ENCODE measurements at regions not wholly inside any gene's neighbourhood (a gene's known extent, or its start where the extent isn't known, plus 50 kb on each side); places are given as distances from the start of the nearest gene placed in this dataset.

GRCh38 chr9:80538976-80539375, 967.2 kb downstream of the TLE4 start:
- Histone ChIP-seq H3K79me2 (ENCODE audit: control insufficient read depth, insufficient read depth, low read length) (no peaks in the 10 kb centered on the region), H3K4me1 (ENCODE audit: control insufficient read depth, insufficient read depth, low read length) (no peaks in the 10 kb centered on the region), H3K27ac (ENCODE audit: control insufficient read depth, insufficient read depth) (no peak overlapping the region), H3K27me3 (replicated peaks in 1 of 2; ENCODE audit: control insufficient read depth in 2 of 2, insufficient read depth in 2 of 2, low read length in 1 of 2) (no peaks in the 10 kb centered on the region), H3K9ac (ENCODE audit: control insufficient read depth, insufficient read depth, low read length) (no peak overlapping the region), H3K4me2 (ENCODE audit: control insufficient read depth, insufficient read depth) (no peak overlapping the region), H3K9me3 (replicated peaks; ENCODE audit: control insufficient read depth, insufficient read depth, low read length) (no peaks in the 10 kb centered on the region), H2AFZ (ENCODE audit: control insufficient read depth, low read depth, low read length) (no peak overlapping the region), H4K20me1 (ENCODE audit: control insufficient read depth, insufficient read depth) (no peaks in the 10 kb centered on the region), H3K36me3 (ENCODE audit: control insufficient read depth in 2 of 2, insufficient read depth in 2 of 2, low read length in 1 of 2) (no peaks in the 10 kb centered on the region), H3K4me3 (no peak overlapping the region)
- BruUV-seq (replicated peaks): no TSS peak
- in situ Hi-C loops (cut with MboI) (no loop called here), intact Hi-C loops (cut with micrococcal nuclease; ENCODE audit: unreplicated experiment) (no loop called here)
- 0% methylated on average over 1 of the region's 1 CpG for WGBS (ENCODE audit: insufficient coverage, insufficient replicate concordance, low lambda C conversion rate, missing lambda C conversion rate)
- ChIA-PET CTCF (no interaction called here), RAD21 (ENCODE audit: unreplicated experiment) (no interaction called here), POLR2A (no interaction called here), SMC1A (ENCODE audit: uncharacterized antibody, unreplicated experiment) (no interaction called here)
- no peak for DNase-seq (ENCODE audit: low read depth, low spot score)
- no peak for ATAC-seq
- no peak for TF ChIP-seq NRF1 (conservative IDR thresholded peaks at IDR 0.05; ENCODE audit: low read depth, low read length)
- TF ChIP-seq BACH1 (IDR thresholded peaks at IDR 0.05; ENCODE audit: borderline replicate concordance): no peak
- TF ChIP-seq EP300 (IDR thresholded peaks at IDR 0.05; ENCODE audit: borderline replicate concordance in 1 of 2, control insufficient read depth in 1 of 2, low read depth in 2 of 2, low read length in 2 of 2): no peak
- TF ChIP-seq NFYA (IDR thresholded peaks at IDR 0.05; ENCODE audit: borderline replicate concordance, low read depth, low read length): no peak
- no peak for FAIRE-seq

- CTCF ChIA-PET: no interaction called here
- no peaks in the 10 kb centered on the region for H3K27me3 ChIP-seq (replicated peaks in 1 of 2; ENCODE audit: control insufficient read depth in 2 of 2, insufficient read depth in 2 of 2, low read length in 1 of 2)
- H3K4me2 ChIP-seq (ENCODE audit: control insufficient read depth, insufficient read depth): no peak overlapping the region
- no peaks in the 10 kb centered on the region for H3K79me2 ChIP-seq (ENCODE audit: control insufficient read depth, insufficient read depth, low read length)
- no peaks in the 10 kb centered on the region; the same call in 2 of the 3 replicates for H3K9me3 ChIP-seq (replicated peaks; ENCODE audit: control insufficient read depth, insufficient read depth, low read length)
- H2AFZ ChIP-seq (ENCODE audit: control insufficient read depth, low read depth, low read length): no peak overlapping the region
- POLR2A ChIA-PET: no interaction called here
- WGBS (ENCODE audit: insufficient coverage, insufficient replicate concordance, low lambda C conversion rate, missing lambda C conversion rate): 42% methylated on average over 3 of the region's 3 CpGs
- BruUV-seq (replicated peaks): no TSS peak
- no peaks in the 10 kb centered on the region for H3K36me3 ChIP-seq (ENCODE audit: control insufficient read depth in 2 of 2, insufficient read depth in 2 of 2, low read length in 1 of 2)
- RAD21 ChIA-PET (ENCODE audit: unreplicated experiment): no interaction called here
- FAIRE-seq: no peak
- H3K4me3 ChIP-seq: no peak overlapping the region
- H3K4me1 ChIP-seq (ENCODE audit: control insufficient read depth, insufficient read depth, low read length): no peaks in the 10 kb centered on the region
- H3K27ac ChIP-seq (ENCODE audit: control insufficient read depth, insufficient read depth): no peak overlapping the region
- ATAC-seq: no peak
- H4K20me1 ChIP-seq (ENCODE audit: control insufficient read depth, insufficient read depth): no peaks in the 10 kb centered on the region
- H3K9ac ChIP-seq (ENCODE audit: control insufficient read depth, insufficient read depth, low read length): no peak overlapping the region
- SMC1A ChIA-PET (ENCODE audit: uncharacterized antibody, unreplicated experiment): no interaction called here
- no peak for DNase-seq (ENCODE audit: low read depth, low spot score)
- intact Hi-C loops (cut with micrococcal nuclease; ENCODE audit: unreplicated experiment) (loop anchor here (2.0 kb wide), 1 partner anchor 14 kb away; no protein-coding TSS in a partner anchor), in situ Hi-C loops (cut with MboI) (no loop called here)
- TF ChIP-seq USF1 (IDR thresholded peaks at IDR 0.05; ENCODE audit: borderline replicate concordance, extremely low read length, insufficient read depth, low read depth, low read length) (no peak), TARDBP (IDR thresholded peaks at IDR 0.05; ENCODE audit: borderline replicate concordance) (no peak), HDAC2 (IDR thresholded peaks at IDR 0.05) (no peak), BCL11A (IDR thresholded peaks at IDR 0.05; ENCODE audit: low read depth, low read length) (no peak), CEBPZ (IDR thresholded peaks at IDR 0.05; ENCODE audit: low read depth, low read length) (no peak), ZNF217 (IDR thresholded peaks at IDR 0.05) (no peak), FOXM1 (IDR thresholded peaks at IDR 0.05; ENCODE audit: low read depth, low read length) (no peak), USF2 (IDR thresholded peaks at IDR 0.05; ENCODE audit: borderline replicate concordance, low read depth, low read length) (no peak), TCF3 (IDR thresholded peaks at IDR 0.05; ENCODE audit: borderline replicate concordance, insufficient read depth, low read depth, low read length) (no peak), IRF4 (IDR thresholded peaks at IDR 0.05; ENCODE audit: low read depth, low read length) (no peak), ZNF274 (IDR thresholded peaks at IDR 0.05; ENCODE audit: insufficient read depth, insufficient read length) (no peak)
These were observed 950.7 kb downstream of the TLE4 start for GRCh38 chr9:80522465-80522864.

Data from GM12878 (cell line).